ENCODE measurements at regions not wholly inside any gene's neighbourhood (a gene's known extent, or its start where the extent isn't known, plus 50 kb on each side); places are given as distances from the start of the nearest gene placed in this dataset.

DNA sequence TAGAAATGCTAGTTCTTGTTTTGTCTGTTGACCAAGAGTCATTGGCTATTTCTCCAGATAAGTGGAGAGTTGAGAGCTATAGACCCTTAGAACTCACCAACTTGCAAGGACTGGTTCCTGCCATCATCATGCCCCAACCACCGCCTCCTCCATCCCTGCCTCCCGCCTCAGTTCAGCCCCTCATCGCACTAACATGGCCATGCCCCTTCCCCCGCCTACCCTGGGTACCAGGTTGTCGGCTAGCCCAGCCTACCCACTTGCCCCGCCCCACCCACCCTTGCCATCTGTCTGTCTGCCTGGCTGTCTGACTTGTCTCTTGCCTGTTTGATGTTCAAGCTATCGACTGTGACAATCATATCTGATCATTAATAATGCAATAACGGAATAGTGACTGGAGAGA is 154.1 kb downstream of the TRIM29 start:
- H3K9me1 ChIP-seq (ENCODE audit: insufficient read depth, low read length), result no peaks in the 10 kb centered on the region
- no peaks in the 10 kb centered on the region for H3K9me3 ChIP-seq (ENCODE audit: control insufficient read depth, insufficient read depth, low read length)
- H3K4me2 ChIP-seq (ENCODE audit: low read depth, low read length), result no peak overlapping the region
- no peak overlapping the region for H2AK9ac ChIP-seq (replicated peaks; ENCODE audit: low read depth, low read length, poor library complexity)
- H3K4me3 ChIP-seq (ENCODE audit: insufficient read depth, low read depth, low read length), result no peak overlapping the region
- no peaks in the 10 kb centered on the region for H3K4me1 ChIP-seq (ENCODE audit: control insufficient read depth, insufficient read depth, low read length)
- H3K56ac ChIP-seq (ENCODE audit: extremely low read depth, insufficient read depth, low read length), result no peak overlapping the region
- H3K36me3 ChIP-seq (ENCODE audit: control insufficient read depth, insufficient read depth, low read length), result no peaks in the 10 kb centered on the region
- no peak overlapping the region for H2BK120ac ChIP-seq (ENCODE audit: low read depth, low read length)
- POLR2A ChIA-PET (ENCODE audit: unreplicated experiment), result no interaction called here
- DNase-seq (no peak), ATAC-seq (ENCODE audit: low read depth) (no peak)
- CTCF ChIA-PET, result no interaction called here
- no peak overlapping the region for H3K9ac ChIP-seq (ENCODE audit: low read depth, low read length)
- H3K4ac ChIP-seq (ENCODE audit: low read depth, low read length), result no peak overlapping the region
- no peak overlapping the region for H2BK15ac ChIP-seq (ENCODE audit: low read depth, low read length)
- no peaks in the 10 kb centered on the region for H4K20me1 ChIP-seq (ENCODE audit: insufficient read depth, low read length)
- H3K27ac ChIP-seq (ENCODE audit: insufficient read depth, low read length), result no peak overlapping the region
- intact Hi-C loops (cut with micrococcal nuclease), result no loop called here
- TF ChIP-seq CHD1 (IDR thresholded peaks at IDR 0.05; ENCODE audit: low read depth, low read length), result no peak
- no peak for TF ChIP-seq FOS (IDR thresholded peaks at IDR 0.05; ENCODE audit: low read depth, low read length)
- TF ChIP-seq MXI1 (IDR thresholded peaks at IDR 0.05; ENCODE audit: borderline replicate concordance, low read depth, low read length), result no peak
- no peak for TF ChIP-seq MAFK (IDR thresholded peaks at IDR 0.05; ENCODE audit: low read depth, low read length)
- no peak for TF ChIP-seq RCOR1 (IDR thresholded peaks at IDR 0.05; ENCODE audit: insufficient replicate concordance, low read length)
- no peak for TF ChIP-seq CEBPB (IDR thresholded peaks at IDR 0.05; ENCODE audit: low read depth, low read length)
- TF ChIP-seq, protein P1, sequence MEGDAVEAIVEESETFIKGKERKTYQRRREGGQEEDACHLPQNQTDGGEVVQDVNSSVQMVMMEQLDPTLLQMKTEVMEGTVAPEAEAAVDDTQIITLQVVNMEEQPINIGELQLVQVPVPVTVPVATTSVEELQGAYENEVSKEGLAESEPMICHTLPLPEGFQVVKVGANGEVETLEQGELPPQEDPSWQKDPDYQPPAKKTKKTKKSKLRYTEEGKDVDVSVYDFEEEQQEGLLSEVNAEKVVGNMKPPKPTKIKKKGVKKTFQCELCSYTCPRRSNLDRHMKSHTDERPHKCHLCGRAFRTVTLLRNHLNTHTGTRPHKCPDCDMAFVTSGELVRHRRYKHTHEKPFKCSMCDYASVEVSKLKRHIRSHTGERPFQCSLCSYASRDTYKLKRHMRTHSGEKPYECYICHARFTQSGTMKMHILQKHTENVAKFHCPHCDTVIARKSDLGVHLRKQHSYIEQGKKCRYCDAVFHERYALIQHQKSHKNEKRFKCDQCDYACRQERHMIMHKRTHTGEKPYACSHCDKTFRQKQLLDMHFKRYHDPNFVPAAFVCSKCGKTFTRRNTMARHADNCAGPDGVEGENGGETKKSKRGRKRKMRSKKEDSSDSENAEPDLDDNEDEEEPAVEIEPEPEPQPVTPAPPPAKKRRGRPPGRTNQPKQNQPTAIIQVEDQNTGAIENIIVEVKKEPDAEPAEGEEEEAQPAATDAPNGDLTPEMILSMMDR (conservative IDR thresholded peaks at IDR 0.05; ENCODE audit: low read depth, low read length), result no peak
- TF ChIP-seq NFE2L2 (IDR thresholded peaks at IDR 0.05; ENCODE audit: low read depth, low read length), result no peak
- no peak for TF ChIP-seq POLR2A (IDR thresholded peaks at IDR 0.05; ENCODE audit: low read depth, low read length)
- TF ChIP-seq RAD21 (IDR thresholded peaks at IDR 0.05; ENCODE audit: low read length), result no peak
- no peak for TF ChIP-seq SMC3 (IDR thresholded peaks at IDR 0.05; ENCODE audit: low read depth, low read length)
- no peak overlapping the region for H3K23ac ChIP-seq (ENCODE audit: low read depth, low read length)
- H2BK5ac ChIP-seq (ENCODE audit: low read depth, low read length, poor library complexity, severe bottlenecking), result no peak overlapping the region
- no peak overlapping the region for H3K18ac ChIP-seq (ENCODE audit: low read depth, low read length)
- H4K91ac ChIP-seq (ENCODE audit: insufficient read depth, low read depth, low read length), result no peak overlapping the region
- no peak overlapping the region for H2BK20ac ChIP-seq (ENCODE audit: low read depth, low read length)
- peaks cover 30% of the 10 kb centered on the region for H3K27me3 ChIP-seq (ENCODE audit: control insufficient read depth, insufficient read depth, low read length)
- in situ Hi-C loops (cut with MboI; ENCODE audit: low sequenced_read_pairs), result no loop called here
- H3K79me1 ChIP-seq (ENCODE audit: low read depth in 1 of 2, low read length in 2 of 2), result no peaks in the 10 kb centered on the region
- no peak overlapping the region for H3K14ac ChIP-seq (replicated peaks; ENCODE audit: low read depth, low read length)
- H4K5ac ChIP-seq (ENCODE audit: low read depth, low read length), result no peak overlapping the region
- WGBS, 2 experiments (ENCODE audit: extremely low coverage in 2 of 2, insufficient read length in 1 of 2), result no CpG with 5 or more reads among the region's 8 CpGs
- dilution Hi-C loops (cut with HindIII; ENCODE audit: low sequenced_read_pairs, unreplicated experiment), result no loop called here
- H4K8ac ChIP-seq (ENCODE audit: low read depth in 2 of 2, low read length in 2 of 2), result no peak overlapping the region
- no TSS peak for BruUV-seq (replicated peaks)
- no peak overlapping the region for H2AFZ ChIP-seq (replicated peaks; ENCODE audit: low read length, poor library complexity)
- H2AK5ac ChIP-seq (ENCODE audit: low read depth, low read length), result no peak overlapping the region

Measured in IMR-90 (cell line).